Mesodermal cell (in vitro differentiated cells): ENCODE measurements at regions not wholly inside any gene's neighbourhood (a gene's known extent, or its start where the extent isn't known, plus 50 kb on each side); places are given as distances from the start of the nearest gene placed in this dataset.
A peak's percentile ranks its signal among the peaks of the same experiment; 100 is the strongest.

Experiments
- H3K27ac ChIP-seq: 2 replicates; pipeline ENCODE4 v1.7.0; 2013; ENCODE audit warnings: mild to moderate bottlenecking, low read depth, low read length, moderate library complexity; ENCODE audit not compliant: severe bottlenecking
- H3K36me3 ChIP-seq: 2 replicates; pipeline ENCODE4 v1.7.1; 2013; ENCODE audit warnings: mild to moderate bottlenecking, low read length, moderate library complexity; ENCODE audit not compliant: control insufficient read depth, insufficient read depth
- H3K4me1 ChIP-seq: one replicate; pipeline ENCODE4 v1.7.1; 2013; ENCODE audit warnings: mild to moderate bottlenecking, low read length; ENCODE audit not compliant: insufficient read depth, control insufficient read depth, poor library complexity, severe bottlenecking
- H3K4me3 ChIP-seq: 2 replicates; pipeline ENCODE4 v1.7.0; 2013; ENCODE audit warnings: low read length, control low read depth, mild to moderate bottlenecking; ENCODE audit not compliant: insufficient read depth, poor library complexity, severe bottlenecking; ENCODE audit errors: extremely low read depth
- H3K9me3 ChIP-seq: 2 replicates; pipeline ENCODE4 v1.7.1; 2013; ENCODE audit warnings: mild to moderate bottlenecking, low read length, moderate library complexity; ENCODE audit not compliant: control insufficient read depth
- WGBS, 2 experiments: methylation state at CpG; one replicate each; pipeline ENCODE4 v1.1.5; 2013; ENCODE audit warnings: missing lambda C conversion rate in 2 of 2; ENCODE audit not compliant: insufficient coverage in 2 of 2; 5-methylcytosine and 5-hydroxymethylcytosine counted together

- Histone ChIP-seq H3K9me3 (no peaks in the 10 kb centered on the region), H3K4me3 (no peak overlapping the region), H3K4me1 (no peaks in the 10 kb centered on the region), H3K27ac (no peak overlapping the region), H3K36me3 (no peaks in the 10 kb centered on the region)
- WGBS, 2 experiments: 96 to 100% methylated on average over 2 to 3 of the region's 5 CpGs
Observed at GRCh38 chr14:53692451-53692850, 264.2 kb downstream of the BMP4 start.

- no peaks in the 10 kb centered on the region for H3K9me3 ChIP-seq
- WGBS, 2 experiments: 100% methylated on average over 1 of the region's 5 CpGs
- no peak overlapping the region for H3K4me3 ChIP-seq
- no peaks in the 10 kb centered on the region for H3K4me1 ChIP-seq
- no peak overlapping the region for H3K27ac ChIP-seq
- H3K36me3 ChIP-seq: no peaks in the 10 kb centered on the region
Observed at GRCh38 chr14:53683229-53683628, 273.4 kb downstream of the BMP4 start.

- Histone ChIP-seq H3K9me3 (no peaks in the 10 kb centered on the region), H3K4me3 (no peak overlapping the region), H3K27ac (no peak overlapping the region), H3K36me3 (no peaks in the 10 kb centered on the region), H3K4me1 (no peaks in the 10 kb centered on the region)
- no CpG with 5 or more reads among the region's 2 CpGs for WGBS, 2 experiments
Observed at GRCh38 chr14:53672526-53672925, 284.1 kb downstream of the BMP4 start.

- H3K4me3 ChIP-seq: no peak overlapping the region
- no peak overlapping the region for H3K27ac ChIP-seq
- no peaks in the 10 kb centered on the region for H3K9me3 ChIP-seq
- H3K4me1 ChIP-seq: no peaks in the 10 kb centered on the region
- H3K36me3 ChIP-seq: no peaks in the 10 kb centered on the region
Observed at GRCh38 chr14:53670701-53671100, 285.9 kb downstream of the BMP4 start.

- H3K27ac ChIP-seq: no peak overlapping the region
- WGBS, 2 experiments: 80 to 96% methylated on average over 1 to 2 of the region's 5 CpGs
Observed at GRCh38 chr14:53668897-53669296, 287.7 kb downstream of the BMP4 start.

GRCh38 chr14:53663709-53664108 is 292.9 kb downstream of the BMP4 start:
- no peaks in the 10 kb centered on the region for H3K36me3 ChIP-seq
- 20% methylated on average over 1 of the region's 3 CpGs; no CpG with 5 or more reads in 1 of the 2 experiments for WGBS, 2 experiments

More at GRCh38 chr14:53668897-53669296, 287.7 kb downstream of the BMP4 start:
- Histone ChIP-seq H3K4me1 (no peaks in the 10 kb centered on the region), H3K36me3 (no peaks in the 10 kb centered on the region), H3K9me3 (no peaks in the 10 kb centered on the region), H3K4me3 (no peak overlapping the region)

GRCh38 chr14:53655080-53655785 is 301.4 kb downstream of the BMP4 start:
- 100% methylated on average over 1 of the region's 3 CpGs for WGBS, 2 experiments

More at GRCh38 chr14:53663709-53664108, 292.9 kb downstream of the BMP4 start:
- no peak overlapping the region for H3K27ac ChIP-seq
- no peaks in the 10 kb centered on the region for H3K9me3 ChIP-seq
- no peaks in the 10 kb centered on the region for H3K4me1 ChIP-seq
- H3K4me3 ChIP-seq: no peak overlapping the region

GRCh38 chr14:53652068-53652467 is 304.6 kb downstream of the BMP4 start:
- peaks cover 12% of the 10 kb centered on the region for H3K4me1 ChIP-seq
- H3K36me3 ChIP-seq: no peaks in the 10 kb centered on the region
- H3K9me3 ChIP-seq: no peaks in the 10 kb centered on the region
- no peak overlapping the region for H3K4me3 ChIP-seq
- 92 to 100% methylated on average over 1 of the region's 1 CpG for WGBS, 2 experiments
- H3K27ac ChIP-seq: no peak overlapping the region

More at GRCh38 chr14:53655080-53655785, 301.4 kb downstream of the BMP4 start:
- H3K36me3 ChIP-seq: no peaks in the 10 kb centered on the region
- H3K27ac ChIP-seq: no peak overlapping the region
- peaks cover 12% of the 10 kb centered on the region for H3K4me1 ChIP-seq
- H3K9me3 ChIP-seq: no peaks in the 10 kb centered on the region
- H3K4me3 ChIP-seq: no peak overlapping the region

- Histone ChIP-seq H3K4me3 (no peak overlapping the region), H3K36me3 (no peaks in the 10 kb centered on the region), H3K4me1 (peaks cover 11% of the 10 kb centered on the region), H3K9me3 (no peaks in the 10 kb centered on the region), H3K27ac (no peak overlapping the region)
- WGBS, 2 experiments: 89 to 100% methylated on average over 1 of the region's 3 CpGs
Observed at GRCh38 chr14:53651096-53651740, 305.4 kb downstream of the BMP4 start.

- Histone ChIP-seq H3K4me1 (no peaks in the 10 kb centered on the region), H3K4me3 (no peak overlapping the region), H3K27ac (peak overlapping the region; percentile 64), H3K9me3 (no peaks in the 10 kb centered on the region), H3K36me3 (no peaks in the 10 kb centered on the region)
Observed at GRCh38 chr14:53646925-53647324, 309.7 kb downstream of the BMP4 start.

GRCh38 chr14:53640695-53641094 is 315.9 kb downstream of the BMP4 start:
- no peak overlapping the region for H3K27ac ChIP-seq

More at GRCh38 chr14:53640695-53641094, 315.9 kb downstream of the BMP4 start:
- H3K36me3 ChIP-seq: no peaks in the 10 kb centered on the region
- no peak overlapping the region for H3K4me3 ChIP-seq
- H3K9me3 ChIP-seq: no peaks in the 10 kb centered on the region
- WGBS, 2 experiments: 62 to 100% methylated on average over 1 to 3 of the region's 4 CpGs
- no peaks in the 10 kb centered on the region for H3K4me1 ChIP-seq
